Spleen (tissue), 11 donors: ENCODE measurements at regions not wholly inside any gene's neighbourhood (a gene's known extent, or its start where the extent isn't known, plus 50 kb on each side); places are given as distances from the start of the nearest gene placed in this dataset.
"Not testable (repeated sequence)": the region's sequence is repeated elsewhere in the genome, so short reads cannot be mapped to it uniquely, and the experiment has no call there.

Experiments used
- DNase-seq: peaks from one replicate; pipeline ENCODE4 v3.0.0-alpha.2; 2020
- H3K27ac ChIP-seq, 8 donors: fragments of 200-600 bp; sonication (generic) in 7 of 8; 1 replicate in 4 of 8; 2 replicates in 4 of 8; pipeline versions ENCODE4 v1.5.0 to v1.8.0; 2016 to 2021; ENCODE audit warnings: inconsistent platforms in 4 of 8, mild to moderate bottlenecking in 4 of 8, moderate library complexity in 1 of 8
- H3K27me3 ChIP-seq, 7 donors: fragments of 200-600 bp; sonication (generic) in 6 of 7; replicated peaks in 1 of 7; 1 replicate in 4 of 7; 2 replicates in 3 of 7; pipeline versions ENCODE4 v1.5.0 to v1.8.0; 2016 to 2021; ENCODE audit warnings: inconsistent platforms in 3 of 7, mild to moderate bottlenecking in 1 of 7
- H3K36me3 ChIP-seq, 6 donors: fragments of 200-600 bp; sonication (generic) in 5 of 6; 1 replicate in 4 of 6; 2 replicates in 2 of 6; pipeline versions ENCODE4 v1.5.0 to v1.8.0; 2016 to 2021; ENCODE audit warnings: inconsistent platforms in 2 of 6
- H3K4me1 ChIP-seq, 6 donors: fragments of 200-600 bp; sonication (generic) in 5 of 6; 1 replicate in 3 of 6; 2 replicates in 3 of 6; pipeline versions ENCODE4 v1.5.0 to v1.8.0; 2016 to 2021; ENCODE audit warnings: inconsistent platforms in 3 of 6
- H3K4me3 ChIP-seq, 8 donors: fragments of 200-600 bp; sonication (generic) in 7 of 8; 1 replicate in 4 of 8; 2 replicates in 4 of 8; pipeline versions ENCODE4 v1.5.0 to v1.8.0; 2016 to 2021; ENCODE audit warnings: inconsistent platforms in 4 of 8, mild to moderate bottlenecking in 4 of 8, moderate library complexity in 2 of 8
- H3K9me3 ChIP-seq, 8 donors: fragments of 200-600 bp; sonication (generic) in 7 of 8; 1 replicate in 4 of 8; 2 replicates in 4 of 8; pipeline versions ENCODE4 v1.5.0 to v1.8.0; 2016 to 2021; ENCODE audit warnings: inconsistent platforms in 4 of 8
- CTCF ChIP-seq, 11 experiments: fragments of 200-600 bp in 7 of 11; fragments of 450-650 bp in 4 of 11; sonication (generic) in 4 of 11; IDR thresholded peaks in 8 of 11; conservative IDR thresholded peaks in 3 of 11; 1 replicate in 7 of 11; 2 replicates in 4 of 11; pipeline versions ENCODE4 v1.4.0 to v1.8.0; 2016 to 2021; ENCODE audit warnings: antibody characterized with exemption in 11 of 11, inconsistent platforms in 4 of 11, mild to moderate bottlenecking in 1 of 11
- POLR2A ChIP-seq, 3 donors: fragments of 450-650 bp; IDR thresholded peaks; one replicate each; pipeline ENCODE4 v1.5.1; 2017; ENCODE audit warnings: antibody characterized with exemption in 3 of 3, mild to moderate bottlenecking in 1 of 3
- POLR2AphosphoS5 ChIP-seq, 3 donors: sonication (generic); formaldehyde crosslinking; IDR thresholded peaks; one replicate each; pipeline ENCODE4 v1.5.1; 2017; ENCODE audit warnings: antibody characterized with exemption in 3 of 3
- WGBS, 5 donors: extraction: QIAGEN DNeasy Blood & Tissue Kit in 3 of 5; methylation state at CpG; one replicate each; pipeline versions ENCODE4 v1.1.5 to v1.1.7; 2013 to 2018; 5-methylcytosine and 5-hydroxymethylcytosine counted together
- intact Hi-C: fragments of 100-400 bp; cut with DNase I; formaldehyde crosslinking; loops from one replicate; pipeline ENCODE4 v1.15.0; 2023; ENCODE audit warnings: low total_unique reads
- donor health status: healthy with polysubstance abuse.
- donor health status: DM: no; HTN: no; CAD: no; lungs with moderate emphysema.
- donor health status: DM: no; HTN: no; CAD: no.
- donor health status: Bipolar disorder and iron deficiency.
- donor health status: healthy.
- donor health status: DM: no; HTN: no; CAD: no.
- donor health status: DM: yes; HTN: yes; CAD: no.

GRCh38 chr10:28402611-28403073 is 99.8 kb upstream of the MPP7 start:
- peak in 1 of 3 donors; percentile 38 for TF ChIP-seq POLR2AphosphoS5 (IDR thresholded peaks at IDR 0.05)
- peaks cover 0 to 40% (median 15%) of the 10 kb centered on the region in 6 donors for H3K4me1 ChIP-seq
- 30 to 48% (median 40%) methylated on average over 7 of the region's 7 CpGs for WGBS, 5 donors

GRCh38 chr10:28403090-28403489 is 100.2 kb upstream of the MPP7 start:
- 85 to 98% (median 90%) methylated on average over 2 of the region's 2 CpGs for WGBS, 5 donors
- peaks cover 0 to 40% (median 15%) of the 10 kb centered on the region in 6 donors for H3K4me1 ChIP-seq
- DNase-seq = no peak

More at GRCh38 chr10:28402611-28403073, 99.8 kb upstream of the MPP7 start:
- H3K4me3 ChIP-seq = peak overlapping the region in 1 of 8 donors; percentile 39
- H3K27me3 ChIP-seq, intact Hi-C loops, H3K36me3 ChIP-seq, H3K9me3 ChIP-seq, DNase-seq: not testable (repeated sequence)
- peak overlapping the region in 7 of 8 donors; percentile 77 to 94 (median 85) for H3K27ac ChIP-seq

GRCh38 chr10:28408237-28408777 is 105.4 kb upstream of the MPP7 start:
- Histone ChIP-seq H3K36me3 (no peaks in the 10 kb centered on the region), H3K27ac (no peak overlapping the region), H3K27me3 (peaks cover 0 to 6% (median 0%) of the 10 kb centered on the region in 7 donors), H3K4me1 (peaks cover 0 to 9% (median under 1%) of the 10 kb centered on the region in 6 donors), H3K4me3 (no peak overlapping the region), H3K9me3 (peaks cover 0 to 6% (median 2%) of the 10 kb centered on the region in 8 donors)
- TF ChIP-seq POLR2AphosphoS5 (IDR thresholded peaks at IDR 0.05) = no peak
- no peak for TF ChIP-seq CTCF (IDR thresholded peaks at IDR 0.05 in 8 of 11, conservative IDR thresholded peaks at IDR 0.05 in 3 of 11)
- no peak for TF ChIP-seq POLR2A (IDR thresholded peaks at IDR 0.05)
- intact Hi-C loops = no loop called here
- DNase-seq = no peak
- 78 to 93% (median 89%) methylated on average over 4 of the region's 4 CpGs for WGBS, 5 donors

More at GRCh38 chr10:28403090-28403489, 100.2 kb upstream of the MPP7 start:
- Histone ChIP-seq H3K27me3 (no peaks in the 10 kb centered on the region), H3K36me3 (no peaks in the 10 kb centered on the region), H3K9me3 (peaks cover 0 to 3% (median 0%) of the 10 kb centered on the region in 8 donors), H3K27ac (peak overlapping the region in 7 of 8 donors; percentile 77 to 94 (median 85)), H3K4me3 (peak overlapping the region in 1 of 8 donors; percentile 39)
- intact Hi-C loops = no loop called here
- TF ChIP-seq CTCF (IDR thresholded peaks at IDR 0.05 in 8 of 11, conservative IDR thresholded peaks at IDR 0.05 in 3 of 11) = no peak
- TF ChIP-seq POLR2A (IDR thresholded peaks at IDR 0.05) = no peak
- no peak for TF ChIP-seq POLR2AphosphoS5 (IDR thresholded peaks at IDR 0.05)

- Histone ChIP-seq H3K9me3 (peaks cover 0 to 21% (median 2%) of the 10 kb centered on the region in 8 donors), H3K36me3 (no peaks in the 10 kb centered on the region), H3K4me1 (peaks cover 0 to 3% (median 0%) of the 10 kb centered on the region in 6 donors), H3K27ac (no peak overlapping the region), H3K4me3 (no peak overlapping the region), H3K27me3 (peaks cover 0 to 6% (median 0%) of the 10 kb centered on the region in 7 donors)
- WGBS, 5 donors = 54 to 79% (median 67%) methylated on average over 4 of the region's 4 CpGs
- no peak for TF ChIP-seq POLR2AphosphoS5 (IDR thresholded peaks at IDR 0.05)
- TF ChIP-seq POLR2A (IDR thresholded peaks at IDR 0.05) = no peak
- no peak for TF ChIP-seq CTCF (IDR thresholded peaks at IDR 0.05 in 8 of 11, conservative IDR thresholded peaks at IDR 0.05 in 3 of 11)
- intact Hi-C loops = no loop called here
- no peak for DNase-seq
Observed at GRCh38 chr10:28410420-28411135, 107.7 kb upstream of the MPP7 start.
